ENCODE measurements at regions not wholly inside any gene's neighbourhood (a gene's known extent, or its start where the extent isn't known, plus 50 kb on each side); places are given as distances from the start of the nearest gene placed in this dataset.

- Histone ChIP-seq H3K4me2 (ENCODE audit: control insufficient read depth, insufficient read depth) (no peak overlapping the region), H3K36me3 (ENCODE audit: control insufficient read depth in 2 of 2, insufficient read depth in 2 of 2, low read length in 1 of 2) (no peaks in the 10 kb centered on the region), H3K79me2 (ENCODE audit: control insufficient read depth, insufficient read depth, low read length) (no peaks in the 10 kb centered on the region), H3K9ac (ENCODE audit: control insufficient read depth, insufficient read depth, low read length) (no peak overlapping the region), H3K4me1 (ENCODE audit: control insufficient read depth, insufficient read depth, low read length) (no peaks in the 10 kb centered on the region), H3K27me3 (replicated peaks in 1 of 2; ENCODE audit: control insufficient read depth in 2 of 2, insufficient read depth in 2 of 2, low read length in 1 of 2) (no peaks in the 10 kb centered on the region), H3K9me3 (replicated peaks; ENCODE audit: control insufficient read depth, insufficient read depth, low read length) (no peaks in the 10 kb centered on the region), H3K27ac (ENCODE audit: control insufficient read depth, insufficient read depth) (no peak overlapping the region), H2AFZ (ENCODE audit: control insufficient read depth, low read depth, low read length) (no peak overlapping the region), H3K4me3 (no peak overlapping the region), H4K20me1 (ENCODE audit: control insufficient read depth, insufficient read depth) (no peaks in the 10 kb centered on the region)
- in situ Hi-C loops (cut with MboI), result loop anchor here (5.0 kb wide), 1 partner anchor 485 kb away; no protein-coding TSS in a partner anchor
- no peak for FAIRE-seq
- SMC1A ChIA-PET (ENCODE audit: uncharacterized antibody, unreplicated experiment), result interaction anchor here (0.7 kb wide), 1 partner anchor 9 kb away, joined by 3 read pairs; no protein-coding TSS in a partner anchor
- WGBS (ENCODE audit: insufficient coverage, insufficient replicate concordance, low lambda C conversion rate, missing lambda C conversion rate), result 21% methylated on average over 38 of the region's 46 CpGs
- RAD21 ChIA-PET (ENCODE audit: unreplicated experiment), result no interaction called here
- DNase-seq (ENCODE audit: low read depth, low spot score), result no peak
- intact Hi-C loops (cut with micrococcal nuclease; ENCODE audit: unreplicated experiment), result loop anchor here (1.0 to 5.0 kb wide), 2 partner anchors 365 to 484 kb away; no protein-coding TSS in a partner anchor
- peak; percentile 87 for ATAC-seq
- POLR2A ChIA-PET, result no interaction called here
- CTCF ChIA-PET, result interaction anchor here (0.5 to 1.8 kb wide), 5 partner anchors 10 to 482 kb away, joined by 3 to 8 read pairs (median 3); no protein-coding TSS in a partner anchor
- BruUV-seq (replicated peaks), result no TSS peak
- TF ChIP-seq SRF (IDR thresholded peaks at IDR 0.05; ENCODE audit: low read depth in 2 of 2, low read length in 2 of 2), result no peak
- no peak for TF ChIP-seq CEBPB (IDR thresholded peaks at IDR 0.05; ENCODE audit: borderline replicate concordance in 1 of 2, low read depth in 2 of 2, low read length in 2 of 2)
- TF ChIP-seq, protein P1, sequence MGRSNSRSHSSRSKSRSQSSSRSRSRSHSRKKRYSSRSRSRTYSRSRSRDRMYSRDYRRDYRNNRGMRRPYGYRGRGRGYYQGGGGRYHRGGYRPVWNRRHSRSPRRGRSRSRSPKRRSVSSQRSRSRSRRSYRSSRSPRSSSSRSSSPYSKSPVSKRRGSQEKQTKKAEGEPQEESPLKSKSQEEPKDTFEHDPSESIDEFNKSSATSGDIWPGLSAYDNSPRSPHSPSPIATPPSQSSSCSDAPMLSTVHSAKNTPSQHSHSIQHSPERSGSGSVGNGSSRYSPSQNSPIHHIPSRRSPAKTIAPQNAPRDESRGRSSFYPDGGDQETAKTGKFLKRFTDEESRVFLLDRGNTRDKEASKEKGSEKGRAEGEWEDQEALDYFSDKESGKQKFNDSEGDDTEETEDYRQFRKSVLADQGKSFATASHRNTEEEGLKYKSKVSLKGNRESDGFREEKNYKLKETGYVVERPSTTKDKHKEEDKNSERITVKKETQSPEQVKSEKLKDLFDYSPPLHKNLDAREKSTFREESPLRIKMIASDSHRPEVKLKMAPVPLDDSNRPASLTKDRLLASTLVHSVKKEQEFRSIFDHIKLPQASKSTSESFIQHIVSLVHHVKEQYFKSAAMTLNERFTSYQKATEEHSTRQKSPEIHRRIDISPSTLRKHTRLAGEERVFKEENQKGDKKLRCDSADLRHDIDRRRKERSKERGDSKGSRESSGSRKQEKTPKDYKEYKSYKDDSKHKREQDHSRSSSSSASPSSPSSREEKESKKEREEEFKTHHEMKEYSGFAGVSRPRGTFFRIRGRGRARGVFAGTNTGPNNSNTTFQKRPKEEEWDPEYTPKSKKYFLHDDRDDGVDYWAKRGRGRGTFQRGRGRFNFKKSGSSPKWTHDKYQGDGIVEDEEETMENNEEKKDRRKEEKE (IDR thresholded peaks at IDR 0.05), result no peak
- 0 out of 2 replicates have a peak, but pooled peaks have one; percentile 22 for TF ChIP-seq IKZF1 (conservative IDR thresholded peaks at IDR 0.05)
- no peak for TF ChIP-seq SREBF2 (IDR thresholded peaks at IDR 0.05; ENCODE audit: low read length)
- TF ChIP-seq KAT2A (conservative IDR thresholded peaks at IDR 0.05; ENCODE audit: control insufficient read depth, low read depth, low read length), result no peak
- no peak for TF ChIP-seq MEF2A (IDR thresholded peaks at IDR 0.05; ENCODE audit: insufficient read depth, low read depth, low read length)
- TF ChIP-seq CREM (IDR thresholded peaks at IDR 0.05; ENCODE audit: low read depth), result no peak
- TF ChIP-seq CREB1 (IDR thresholded peaks at IDR 0.05; ENCODE audit: low read depth), result no peak
- TF ChIP-seq RAD21 (IDR thresholded peaks at IDR 0.05; ENCODE audit: insufficient read depth, low read depth, low read length), result peak; percentile 71
- TF ChIP-seq SUZ12 (IDR thresholded peaks at IDR 0.05; ENCODE audit: unreplicated experiment), result no peak
- TF ChIP-seq MTA3 (IDR thresholded peaks at IDR 0.05; ENCODE audit: borderline replicate concordance, low read length), result no peak
- TF ChIP-seq, protein P2, sequence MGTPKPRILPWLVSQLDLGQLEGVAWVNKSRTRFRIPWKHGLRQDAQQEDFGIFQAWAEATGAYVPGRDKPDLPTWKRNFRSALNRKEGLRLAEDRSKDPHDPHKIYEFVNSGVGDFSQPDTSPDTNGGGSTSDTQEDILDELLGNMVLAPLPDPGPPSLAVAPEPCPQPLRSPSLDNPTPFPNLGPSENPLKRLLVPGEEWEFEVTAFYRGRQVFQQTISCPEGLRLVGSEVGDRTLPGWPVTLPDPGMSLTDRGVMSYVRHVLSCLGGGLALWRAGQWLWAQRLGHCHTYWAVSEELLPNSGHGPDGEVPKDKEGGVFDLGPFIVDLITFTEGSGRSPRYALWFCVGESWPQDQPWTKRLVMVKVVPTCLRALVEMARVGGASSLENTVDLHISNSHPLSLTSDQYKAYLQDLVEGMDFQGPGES (IDR thresholded peaks at IDR 0.05), result no peak
- TF ChIP-seq CEBPZ (IDR thresholded peaks at IDR 0.05; ENCODE audit: low read depth, low read length), result no peak
- no peak for TF ChIP-seq BRCA1 (IDR thresholded peaks at IDR 0.05; ENCODE audit: low read depth, low read length)
These were observed 93.7 kb upstream of the PRNP start for GRCh38 chr20:4592316-4593148.

Measured in GM12878 (cell line).